ENCODE measurements at regions not wholly inside any gene's neighbourhood (a gene's known extent, or its start where the extent isn't known, plus 50 kb on each side); places are given as distances from the start of the nearest gene placed in this dataset.

DNA sequence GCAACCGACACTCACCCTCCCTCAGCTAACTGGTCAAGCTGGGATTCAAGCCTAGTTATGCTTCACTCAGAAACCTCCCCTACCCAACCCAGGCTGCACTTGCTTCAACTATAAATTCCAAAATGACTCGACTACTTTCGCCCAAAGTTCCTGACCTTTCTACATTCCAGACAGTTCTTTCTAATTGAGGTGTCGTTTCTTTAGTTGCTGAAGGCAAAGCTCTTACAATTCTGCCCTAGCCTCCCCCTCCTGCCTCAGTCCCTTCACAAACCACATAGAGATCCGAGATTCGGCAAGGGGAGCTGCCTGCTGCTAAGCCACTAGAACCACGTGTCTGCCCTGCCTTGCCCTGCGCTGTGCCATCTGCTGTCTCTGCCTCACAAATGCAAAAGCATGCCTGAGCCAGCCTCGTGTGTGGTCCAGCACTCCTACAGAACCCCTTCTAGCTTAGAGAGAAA lies 74.7 kb upstream of the SH3GL3 start:
- TF ChIP-seq, protein P1, sequence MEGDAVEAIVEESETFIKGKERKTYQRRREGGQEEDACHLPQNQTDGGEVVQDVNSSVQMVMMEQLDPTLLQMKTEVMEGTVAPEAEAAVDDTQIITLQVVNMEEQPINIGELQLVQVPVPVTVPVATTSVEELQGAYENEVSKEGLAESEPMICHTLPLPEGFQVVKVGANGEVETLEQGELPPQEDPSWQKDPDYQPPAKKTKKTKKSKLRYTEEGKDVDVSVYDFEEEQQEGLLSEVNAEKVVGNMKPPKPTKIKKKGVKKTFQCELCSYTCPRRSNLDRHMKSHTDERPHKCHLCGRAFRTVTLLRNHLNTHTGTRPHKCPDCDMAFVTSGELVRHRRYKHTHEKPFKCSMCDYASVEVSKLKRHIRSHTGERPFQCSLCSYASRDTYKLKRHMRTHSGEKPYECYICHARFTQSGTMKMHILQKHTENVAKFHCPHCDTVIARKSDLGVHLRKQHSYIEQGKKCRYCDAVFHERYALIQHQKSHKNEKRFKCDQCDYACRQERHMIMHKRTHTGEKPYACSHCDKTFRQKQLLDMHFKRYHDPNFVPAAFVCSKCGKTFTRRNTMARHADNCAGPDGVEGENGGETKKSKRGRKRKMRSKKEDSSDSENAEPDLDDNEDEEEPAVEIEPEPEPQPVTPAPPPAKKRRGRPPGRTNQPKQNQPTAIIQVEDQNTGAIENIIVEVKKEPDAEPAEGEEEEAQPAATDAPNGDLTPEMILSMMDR (IDR thresholded peaks at IDR 0.05): no peak
- no peak for TF ChIP-seq POLR2A (IDR thresholded peaks at IDR 0.05)
- TF ChIP-seq POLR2AphosphoS5 (IDR thresholded peaks at IDR 0.05): no peak
